ENCODE measurements at regions not wholly inside any gene's neighbourhood (a gene's known extent, or its start where the extent isn't known, plus 50 kb on each side); places are given as distances from the start of the nearest gene placed in this dataset.

- H3K9ac ChIP-seq (ENCODE audit: extremely low read depth, low read length, poor library complexity, severe bottlenecking) = no peak overlapping the region
- peaks cover 10% of the 10 kb centered on the region for H3K9me3 Mint-ChIP-seq
- no peaks in the 10 kb centered on the region for H3K27me3 Mint-ChIP-seq (ENCODE audit: insufficient read depth)
- DNase-seq = no peak
- H3K4me3 Mint-ChIP-seq = no peak overlapping the region
- H3K27ac Mint-ChIP-seq = no peak overlapping the region
- H3K36me3 ChIP-seq (ENCODE audit: control insufficient read depth, insufficient read depth, low read length) = no peaks in the 10 kb centered on the region
- no peaks in the 10 kb centered on the region for H3K4me1 ChIP-seq (ENCODE audit: control insufficient read depth, insufficient read depth, low read length)
- H3K9me3 ChIP-seq (ENCODE audit: control insufficient read depth, low read length) = no peaks in the 10 kb centered on the region
- 90 to 100% methylated on average over 4 to 5 of the region's 5 CpGs for WGBS, 2 experiments (ENCODE audit: insufficient coverage in 1 of 2, insufficient read length in 1 of 2)
- H3K4me3 ChIP-seq (ENCODE audit: low read length) = no peak overlapping the region
- no peaks in the 10 kb centered on the region for H3K36me3 Mint-ChIP-seq (ENCODE audit: low read depth)
- no peaks in the 10 kb centered on the region for H3K27me3 ChIP-seq (ENCODE audit: control insufficient read depth, insufficient read depth, low read length, poor library complexity, severe bottlenecking)
- H3K27ac ChIP-seq (ENCODE audit: low read depth, low read length) = no peak overlapping the region
- H3K4me1 Mint-ChIP-seq = no peaks in the 10 kb centered on the region
- TF ChIP-seq CTCF (conservative IDR thresholded peaks at IDR 0.05) = no peak
Measured at GRCh38 chr4:153962311-153963039, 173.6 kb upstream of the SFRP2 start.

- Histone ChIP-seq H3K4me1 (ENCODE audit: control insufficient read depth, insufficient read depth, low read length) (no peaks in the 10 kb centered on the region), H3K9ac (ENCODE audit: extremely low read depth, low read length, poor library complexity, severe bottlenecking) (no peak overlapping the region), H3K27me3 (ENCODE audit: control insufficient read depth, insufficient read depth, low read length, poor library complexity, severe bottlenecking) (no peaks in the 10 kb centered on the region), H3K27ac (ENCODE audit: low read depth, low read length) (no peak overlapping the region), H3K9me3 (ENCODE audit: control insufficient read depth, low read length) (no peaks in the 10 kb centered on the region), H3K36me3 (ENCODE audit: control insufficient read depth, insufficient read depth, low read length) (no peaks in the 10 kb centered on the region), H3K4me3 (ENCODE audit: low read length) (no peak overlapping the region)
- Mint-ChIP-seq H3K9me3 (peaks cover 13% of the 10 kb centered on the region), H3K27me3 (ENCODE audit: insufficient read depth) (no peaks in the 10 kb centered on the region), H3K27ac (no peak overlapping the region), H3K36me3 (ENCODE audit: low read depth) (no peaks in the 10 kb centered on the region), H3K4me1 (no peaks in the 10 kb centered on the region), H3K4me3 (no peak overlapping the region)
- WGBS, 2 experiments (ENCODE audit: insufficient coverage in 1 of 2, insufficient read length in 1 of 2) = 92 to 95% methylated on average over 5 of the region's 5 CpGs
- DNase-seq = no peak
- TF ChIP-seq CTCF (conservative IDR thresholded peaks at IDR 0.05) = no peak
Measured at GRCh38 chr4:153955327-153955726, 166.4 kb upstream of the SFRP2 start.

- H3K9me3 ChIP-seq (ENCODE audit: control insufficient read depth, low read length) = no peaks in the 10 kb centered on the region
- Mint-ChIP-seq H3K27me3 (ENCODE audit: insufficient read depth) (no peaks in the 10 kb centered on the region), H3K4me1 (no peaks in the 10 kb centered on the region), H3K4me3 (no peak overlapping the region), H3K27ac (no peak overlapping the region), H3K36me3 (ENCODE audit: low read depth) (no peaks in the 10 kb centered on the region), H3K9me3 (peaks cover 13% of the 10 kb centered on the region)
- no peak overlapping the region for H3K4me3 ChIP-seq (ENCODE audit: low read length)
- H3K4me1 ChIP-seq (ENCODE audit: control insufficient read depth, insufficient read depth, low read length) = no peaks in the 10 kb centered on the region
- H3K27ac ChIP-seq (ENCODE audit: low read depth, low read length) = no peak overlapping the region
- TF ChIP-seq CTCF (conservative IDR thresholded peaks at IDR 0.05) = no peak
- DNase-seq = no peak
- 84 to 88% methylated on average over 3 of the region's 3 CpGs for WGBS, 2 experiments (ENCODE audit: insufficient coverage in 1 of 2, insufficient read length in 1 of 2)
- H3K9ac ChIP-seq (ENCODE audit: extremely low read depth, low read length, poor library complexity, severe bottlenecking) = no peak overlapping the region
- no peaks in the 10 kb centered on the region for H3K27me3 ChIP-seq (ENCODE audit: control insufficient read depth, insufficient read depth, low read length, poor library complexity, severe bottlenecking)
- H3K36me3 ChIP-seq (ENCODE audit: control insufficient read depth, insufficient read depth, low read length) = no peaks in the 10 kb centered on the region
Measured at GRCh38 chr4:153954654-153955053, 165.8 kb upstream of the SFRP2 start.
